A549 (cell line): ENCODE measurements at regions not wholly inside any gene's neighbourhood (a gene's known extent, or its start where the extent isn't known, plus 50 kb on each side); places are given as distances from the start of the nearest gene placed in this dataset.

Experiments used
- CTCF ChIP-seq: fragments of >200 bp; sonication (Bioruptor Twin); formaldehyde crosslinking; IDR thresholded peaks from 3 replicates; pipeline ENCODE4 v1.5.1; 2016
- EP300 ChIP-seq, 2 experiments: fragments of >200 bp; sonication (Bioruptor Twin); formaldehyde crosslinking; IDR thresholded peaks; 2 replicates in 1 of 2; 3 replicates in 1 of 2; pipeline ENCODE4 v1.6.1; 2016 to 2017
- ESRRA ChIP-seq: fragments of 150-350 bp; IDR thresholded peaks from 2 replicates; pipeline ENCODE4 v1.6.1; 2014; ENCODE audit warnings: mild to moderate bottlenecking, low read length, borderline replicate concordance
- HMGXB4 ChIP-seq: fragments of 250-450 bp; sonication (Bioruptor Pico); IDR thresholded peaks from 2 replicates; pipeline ENCODE4 v1.5.0; 2021; ENCODE audit warnings: mild to moderate bottlenecking, moderate library complexity, borderline replicate concordance
- HOXA7 ChIP-seq: fragments of 250-450 bp; sonication (Bioruptor Pico); IDR thresholded peaks from 2 replicates; pipeline ENCODE4 v1.5.0; 2020; ENCODE audit warnings: mild to moderate bottlenecking, moderate library complexity
- JUN ChIP-seq, 2 experiments: fragments of >200 bp; sonication (Bioruptor Twin); formaldehyde crosslinking; IDR thresholded peaks; 2 replicates in 1 of 2; 3 replicates in 1 of 2; pipeline ENCODE4 v1.6.1; 2016 to 2017
- MAX ChIP-seq: IDR thresholded peaks from 2 replicates; pipeline ENCODE4 v1.6.1; 2012
- PHF8 ChIP-seq: fragments of 200-600 bp; sonication (generic); IDR thresholded peaks from 2 replicates; pipeline ENCODE4 v1.6.1; 2016; ENCODE audit warnings: low read depth, mild to moderate bottlenecking, antibody characterized with exemption, moderate library complexity, borderline replicate concordance
- POLR2A ChIP-seq: IDR thresholded peaks from 2 replicates; pipeline ENCODE4 v1.6.1; 2012; ENCODE audit warnings: mild to moderate bottlenecking, low read length
- RARB ChIP-seq: fragments of 250-450 bp; sonication (Bioruptor Pico); IDR thresholded peaks from 2 replicates; pipeline ENCODE4 v1.8.0; 2021; ENCODE audit warnings: mild to moderate bottlenecking, moderate library complexity
- RNF2 ChIP-seq: fragments of 200-600 bp; sonication (generic); IDR thresholded peaks from 2 replicates; pipeline ENCODE4 v1.6.1; 2016; ENCODE audit warnings: low read depth, mild to moderate bottlenecking, antibody characterized with exemption, moderate library complexity, borderline replicate concordance
- USF2 ChIP-seq: fragments of 450-650 bp; IDR thresholded peaks from 2 replicates; pipeline ENCODE4 v1.6.1; 2014; ENCODE audit warnings: antibody characterized with exemption

- TF ChIP-seq EP300 (IDR thresholded peaks at IDR 0.05) (no peak), CTCF (no peak), PHF8 (no peak), RARB (CRISPR knock-in tag) (no peak), POLR2A (no peak), MAX (no peak), HMGXB4 (CRISPR knock-in tag) (no peak), USF2 (no peak), RNF2 (no peak), ESRRA (no peak), HOXA7 (CRISPR knock-in tag) (no peak), JUN (IDR thresholded peaks at IDR 0.05) (no peak)
These were observed 116.8 kb upstream of the FIGN start for GRCh38 chr2:163852616-163853015.
